Peyer's patch (tissue), 4 donors: ENCODE measurements at regions not wholly inside any gene's neighbourhood (a gene's known extent, or its start where the extent isn't known, plus 50 kb on each side); places are given as distances from the start of the nearest gene placed in this dataset.

Experiments
- DNase-seq, 3 donors: peaks; one replicate each; pipeline ENCODE4 v3.0.0-alpha.2; 2017 to 2019
- H3K27ac ChIP-seq, 4 donors: fragments of 200-600 bp; sonication (generic); one replicate each; pipeline ENCODE4 v1.5.1; 2016 to 2019
- H3K27me3 ChIP-seq, 2 donors: fragments of 200-600 bp; sonication (generic); one replicate each; pipeline ENCODE4 v1.5.1; 2019
- H3K36me3 ChIP-seq, 3 donors: fragments of 200-600 bp; sonication (generic); one replicate each; pipeline ENCODE4 v1.5.1; 2016 to 2019
- H3K4me1 ChIP-seq, 4 donors: fragments of 200-600 bp; sonication (generic); one replicate each; pipeline ENCODE4 v1.5.1; 2016 to 2019
- H3K4me3 ChIP-seq, 4 donors: fragments of 200-600 bp; sonication (generic); 1 replicate in 3 of 4; 2 replicates in 1 of 4; pipeline ENCODE4 v1.5.1; 2016 to 2019; ENCODE audit warnings: mild to moderate bottlenecking in 1 of 4
- H3K9me3 ChIP-seq, 4 donors: fragments of 200-600 bp; sonication (generic); one replicate each; pipeline ENCODE4 v1.5.1; 2016 to 2019; ENCODE audit warnings: mild to moderate bottlenecking in 1 of 4
- POLR2A ChIP-seq, 2 donors: fragments of 450-650 bp; IDR thresholded peaks; one replicate each; pipeline ENCODE4 v1.5.1; 2017; ENCODE audit warnings: antibody characterized with exemption in 2 of 2, mild to moderate bottlenecking in 2 of 2, moderate library complexity in 2 of 2
- TF ChIP-seq, protein P1 (sequence below), 6 experiments: fragments of 450-650 bp in 4 of 6; fragments of 200-600 bp in 2 of 6; sonication (generic) in 1 of 6; IDR thresholded peaks; one replicate each; pipeline ENCODE4 v1.5.1; 2017 to 2019; ENCODE audit warnings: antibody characterized with exemption in 6 of 6, mild to moderate bottlenecking in 3 of 6, moderate library complexity in 1 of 6

DNA sequence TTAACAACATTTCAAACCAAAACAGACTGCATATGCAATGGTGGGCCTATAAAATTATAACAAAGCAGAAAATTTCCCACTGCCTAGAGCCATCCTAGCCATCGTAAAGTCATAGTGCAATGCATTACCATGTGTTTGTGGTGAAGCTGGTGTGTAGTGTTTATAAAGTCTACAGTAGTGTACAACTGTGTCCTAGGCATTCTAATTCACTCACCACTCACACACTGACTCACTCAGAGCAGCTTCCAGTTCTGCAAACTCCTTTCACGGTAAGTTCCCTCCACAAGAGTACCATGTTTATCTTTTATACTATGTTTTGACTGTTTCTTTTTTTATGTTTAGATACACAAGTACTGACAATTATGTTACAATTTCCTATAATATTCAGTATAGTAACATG lies 1104.1 kb upstream of the PHF14 start:
- no peaks in the 10 kb centered on the region for H3K27me3 ChIP-seq
- no peak overlapping the region for H3K4me3 ChIP-seq
- H3K36me3 ChIP-seq: no peaks in the 10 kb centered on the region
- no peak overlapping the region for H3K27ac ChIP-seq
- DNase-seq: no peak
- H3K9me3 ChIP-seq: no peaks in the 10 kb centered on the region
- no peaks in the 10 kb centered on the region for H3K4me1 ChIP-seq
- TF ChIP-seq, protein P1, sequence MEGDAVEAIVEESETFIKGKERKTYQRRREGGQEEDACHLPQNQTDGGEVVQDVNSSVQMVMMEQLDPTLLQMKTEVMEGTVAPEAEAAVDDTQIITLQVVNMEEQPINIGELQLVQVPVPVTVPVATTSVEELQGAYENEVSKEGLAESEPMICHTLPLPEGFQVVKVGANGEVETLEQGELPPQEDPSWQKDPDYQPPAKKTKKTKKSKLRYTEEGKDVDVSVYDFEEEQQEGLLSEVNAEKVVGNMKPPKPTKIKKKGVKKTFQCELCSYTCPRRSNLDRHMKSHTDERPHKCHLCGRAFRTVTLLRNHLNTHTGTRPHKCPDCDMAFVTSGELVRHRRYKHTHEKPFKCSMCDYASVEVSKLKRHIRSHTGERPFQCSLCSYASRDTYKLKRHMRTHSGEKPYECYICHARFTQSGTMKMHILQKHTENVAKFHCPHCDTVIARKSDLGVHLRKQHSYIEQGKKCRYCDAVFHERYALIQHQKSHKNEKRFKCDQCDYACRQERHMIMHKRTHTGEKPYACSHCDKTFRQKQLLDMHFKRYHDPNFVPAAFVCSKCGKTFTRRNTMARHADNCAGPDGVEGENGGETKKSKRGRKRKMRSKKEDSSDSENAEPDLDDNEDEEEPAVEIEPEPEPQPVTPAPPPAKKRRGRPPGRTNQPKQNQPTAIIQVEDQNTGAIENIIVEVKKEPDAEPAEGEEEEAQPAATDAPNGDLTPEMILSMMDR (IDR thresholded peaks at IDR 0.05): no peak
- no peak for TF ChIP-seq POLR2A (IDR thresholded peaks at IDR 0.05)

DNA sequence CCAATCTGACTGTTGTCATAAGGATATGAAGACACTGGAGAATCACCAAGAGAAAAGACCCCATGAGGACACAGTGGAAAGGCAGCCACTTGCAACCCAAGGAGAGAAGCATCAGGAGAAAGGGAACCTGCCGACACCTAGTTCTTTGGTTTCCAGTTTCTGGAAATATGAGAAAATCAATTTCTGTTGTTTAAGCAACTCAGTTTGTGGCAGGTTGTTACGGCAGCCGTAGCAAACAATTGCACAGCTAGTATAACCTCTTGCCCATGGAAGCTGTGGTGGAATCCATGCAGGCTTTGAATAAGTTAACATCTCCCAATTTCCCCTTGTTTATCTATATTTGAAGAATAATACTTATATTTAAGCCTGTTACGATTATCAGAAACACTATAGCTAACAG lies 1103.0 kb upstream of the PHF14 start:
- Histone ChIP-seq H3K27ac (no peak overlapping the region), H3K27me3 (no peaks in the 10 kb centered on the region), H3K36me3 (no peaks in the 10 kb centered on the region), H3K4me3 (no peak overlapping the region), H3K4me1 (no peaks in the 10 kb centered on the region), H3K9me3 (no peaks in the 10 kb centered on the region)
- TF ChIP-seq POLR2A (IDR thresholded peaks at IDR 0.05): no peak
- TF ChIP-seq, protein P1 (IDR thresholded peaks at IDR 0.05): no peak
- no peak for DNase-seq

DNA sequence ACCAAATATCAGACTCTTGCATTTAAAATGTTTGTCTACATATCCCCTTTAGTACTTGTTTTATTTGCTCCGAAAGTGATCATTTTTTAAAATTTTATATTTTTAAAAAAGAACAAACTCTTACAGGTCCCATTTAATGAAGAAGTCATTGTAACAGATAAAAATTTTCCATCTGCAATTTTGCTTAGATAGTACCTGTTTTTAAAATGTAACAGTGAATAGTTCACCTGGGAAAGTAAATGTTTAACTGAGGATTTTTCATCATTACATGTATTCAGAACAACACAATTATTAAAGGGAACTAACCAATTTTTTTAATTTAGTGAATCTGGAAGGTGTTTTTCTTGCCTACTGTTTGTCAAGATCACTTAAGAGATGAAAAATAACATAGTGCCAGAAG lies 1099.5 kb upstream of the PHF14 start:
- no peak overlapping the region for H3K4me3 ChIP-seq
- H3K27me3 ChIP-seq: no peaks in the 10 kb centered on the region
- H3K9me3 ChIP-seq: no peaks in the 10 kb centered on the region
- TF ChIP-seq POLR2A (IDR thresholded peaks at IDR 0.05): no peak
- TF ChIP-seq, protein P1 (IDR thresholded peaks at IDR 0.05): no peak
- no peak for DNase-seq
- no peaks in the 10 kb centered on the region for H3K4me1 ChIP-seq
- H3K27ac ChIP-seq: no peak overlapping the region
- no peaks in the 10 kb centered on the region for H3K36me3 ChIP-seq

DNA sequence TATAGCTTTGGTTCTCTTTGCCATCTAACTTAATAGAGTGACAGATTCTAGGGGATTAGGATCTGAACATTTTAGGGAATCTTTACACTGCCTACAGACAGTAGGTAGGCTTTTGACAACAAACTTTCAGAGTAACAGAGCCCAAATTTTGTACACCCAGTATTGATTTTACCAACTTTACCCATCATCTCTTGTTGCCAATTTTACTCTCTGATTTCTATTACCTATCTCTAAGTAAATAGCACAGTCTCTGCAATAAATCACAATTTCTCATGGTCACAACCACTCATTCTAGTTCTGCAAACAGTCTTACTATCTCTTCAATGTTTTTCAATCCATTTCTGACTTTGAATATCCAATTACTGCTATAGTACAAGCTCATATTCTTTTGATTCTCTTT lies 1097.6 kb upstream of the PHF14 start:
- H3K27ac ChIP-seq: no peak overlapping the region
- H3K36me3 ChIP-seq: no peaks in the 10 kb centered on the region
- TF ChIP-seq, protein P1 (IDR thresholded peaks at IDR 0.05): no peak
- H3K9me3 ChIP-seq: no peaks in the 10 kb centered on the region
- H3K27me3 ChIP-seq: no peaks in the 10 kb centered on the region
- H3K4me3 ChIP-seq: no peak overlapping the region
- no peak for DNase-seq
- H3K4me1 ChIP-seq: no peaks in the 10 kb centered on the region

DNA sequence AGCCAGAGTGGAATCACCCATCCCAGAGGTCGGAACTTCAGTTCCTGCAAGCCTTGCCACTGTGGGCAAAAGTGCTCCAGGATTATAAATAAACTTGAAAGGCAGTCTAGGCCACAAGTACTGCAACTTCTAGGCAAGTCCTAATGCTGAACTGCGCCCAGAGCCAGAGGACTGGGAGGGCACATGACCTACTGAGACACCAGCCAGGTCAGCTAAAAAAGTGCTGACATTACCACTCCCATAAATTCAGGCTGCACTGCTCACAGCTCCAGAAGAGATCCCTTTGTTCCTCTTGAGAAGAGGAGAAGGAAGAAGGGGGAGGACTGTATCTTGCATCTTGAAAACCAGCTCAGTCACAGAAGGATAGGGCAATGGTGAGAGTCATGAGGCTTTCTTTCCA lies 1084.1 kb upstream of the PHF14 start:
- Histone ChIP-seq H3K4me3 (no peak overlapping the region), H3K27me3 (no peaks in the 10 kb centered on the region), H3K27ac (no peak overlapping the region), H3K9me3 (peaks cover 0 to 3% (median 0%) of the 10 kb centered on the region in 4 donors), H3K36me3 (no peaks in the 10 kb centered on the region), H3K4me1 (no peaks in the 10 kb centered on the region)
- no peak for TF ChIP-seq POLR2A (IDR thresholded peaks at IDR 0.05)
- TF ChIP-seq, protein P1 (IDR thresholded peaks at IDR 0.05): no peak
- no peak for DNase-seq

DNA sequence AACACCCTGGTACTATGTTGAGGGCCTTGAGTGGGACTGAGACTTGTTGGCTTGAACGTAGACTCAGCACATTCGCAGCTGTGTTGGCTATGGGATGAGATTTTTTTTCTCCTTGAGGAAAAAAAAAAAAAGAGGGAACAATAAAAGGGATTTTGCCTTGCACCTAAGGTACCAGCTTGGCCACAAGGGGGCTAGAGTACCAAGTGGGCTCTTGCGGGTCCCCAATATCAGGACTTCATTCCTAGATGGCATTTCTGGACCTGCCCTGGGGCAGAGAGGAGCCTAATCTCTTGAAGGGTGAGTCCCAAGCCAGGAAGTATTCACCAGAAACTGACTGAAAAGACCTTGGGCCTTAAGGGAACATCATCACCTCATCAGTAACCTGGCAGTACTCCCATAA lies 1083.6 kb upstream of the PHF14 start:
- Histone ChIP-seq H3K9me3 (peaks cover 0 to 3% (median 0%) of the 10 kb centered on the region in 4 donors), H3K4me1 (no peaks in the 10 kb centered on the region), H3K27ac (no peak overlapping the region), H3K27me3 (no peaks in the 10 kb centered on the region), H3K36me3 (no peaks in the 10 kb centered on the region), H3K4me3 (no peak overlapping the region)
- DNase-seq: no peak
- TF ChIP-seq POLR2A (IDR thresholded peaks at IDR 0.05): no peak
- TF ChIP-seq, protein P1 (IDR thresholded peaks at IDR 0.05): no peak
